GM21717 (cell line): ENCODE measurements at regions not wholly inside any gene's neighbourhood (a gene's known extent, or its start where the extent isn't known, plus 50 kb on each side); places are given as distances from the start of the nearest gene placed in this dataset.

Source experiments
- ATAC-seq: cut with Tn5 transposase; IDR thresholded peaks from one replicate; pipeline ENCODE4 v1.9.1; 2021; ENCODE audit warnings: mild to moderate bottlenecking, moderate library complexity; ENCODE audit not compliant: unreplicated experiment

DNA sequence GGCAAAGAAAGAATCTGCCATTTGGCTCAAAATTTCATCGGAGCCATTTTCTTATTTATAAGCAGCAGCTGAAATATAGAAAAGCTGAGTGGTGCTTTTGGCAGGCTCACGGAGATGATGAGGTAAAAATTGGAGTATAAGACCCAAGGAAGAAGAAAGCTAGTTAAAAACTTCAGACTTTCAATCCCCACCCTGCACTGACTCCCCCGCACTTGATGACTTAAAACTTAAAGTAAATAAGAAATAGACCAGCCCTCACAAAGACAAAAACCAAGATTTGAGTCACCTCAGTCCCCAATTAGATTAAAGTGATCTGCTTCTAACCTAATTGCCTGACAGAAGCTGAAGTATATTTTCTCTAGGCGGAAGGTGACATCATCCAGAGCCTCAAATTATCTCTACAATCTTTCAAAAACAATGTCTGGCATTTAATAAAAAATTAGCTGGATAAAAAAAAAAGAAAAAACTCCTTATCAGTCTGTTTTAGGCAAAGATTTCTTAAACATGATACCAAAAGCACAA lies 124.0 kb upstream of the PJA2 start:
- ATAC-seq = no peak

DNA sequence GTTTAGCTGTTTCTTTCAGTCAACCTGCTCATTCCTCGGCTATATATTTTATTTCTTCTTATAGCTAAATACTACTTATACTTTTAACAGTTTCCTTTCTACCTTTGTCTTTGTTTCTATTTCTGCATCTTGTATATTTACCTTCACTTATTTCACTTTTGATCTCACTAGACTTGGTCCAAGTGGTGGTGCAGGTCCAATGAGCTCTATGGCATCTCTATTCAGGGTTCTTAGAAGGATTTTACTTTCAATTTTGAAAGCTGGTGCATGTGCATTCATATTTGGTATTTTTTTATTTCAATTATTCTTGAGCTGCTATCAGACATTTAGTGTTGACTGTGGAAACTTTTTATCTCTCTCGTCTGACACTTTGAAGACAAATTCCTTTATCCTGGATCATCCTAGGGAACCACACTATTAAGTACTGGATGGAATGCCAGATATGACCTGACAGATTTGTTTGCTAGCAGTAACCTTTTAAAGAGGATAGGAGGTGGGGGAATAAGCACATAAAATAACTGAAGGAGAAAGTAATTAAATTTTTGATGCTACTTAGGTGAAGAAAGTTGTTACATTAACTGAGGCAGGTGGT lies 123.1 kb upstream of the PJA2 start:
- no peak for ATAC-seq

DNA sequence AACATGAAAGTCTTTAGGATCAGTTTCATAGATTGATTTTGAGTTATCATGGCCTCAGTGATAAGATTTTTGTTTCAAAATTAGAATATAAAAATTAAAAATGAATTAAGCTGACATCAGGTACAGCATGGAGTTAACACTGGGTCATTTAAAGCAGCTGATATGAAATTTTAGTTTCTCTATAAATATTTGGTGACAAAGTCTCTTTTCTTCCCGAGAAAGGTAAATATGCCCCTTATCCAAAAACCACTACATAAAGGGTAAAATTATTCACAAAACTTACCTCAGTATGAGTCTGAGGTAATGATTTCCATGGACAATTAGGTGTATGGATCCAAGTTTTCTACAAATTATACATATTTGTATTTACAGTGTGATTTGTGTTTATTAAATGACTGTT lies 121.5 kb upstream of the PJA2 start:
- no peak for ATAC-seq

DNA sequence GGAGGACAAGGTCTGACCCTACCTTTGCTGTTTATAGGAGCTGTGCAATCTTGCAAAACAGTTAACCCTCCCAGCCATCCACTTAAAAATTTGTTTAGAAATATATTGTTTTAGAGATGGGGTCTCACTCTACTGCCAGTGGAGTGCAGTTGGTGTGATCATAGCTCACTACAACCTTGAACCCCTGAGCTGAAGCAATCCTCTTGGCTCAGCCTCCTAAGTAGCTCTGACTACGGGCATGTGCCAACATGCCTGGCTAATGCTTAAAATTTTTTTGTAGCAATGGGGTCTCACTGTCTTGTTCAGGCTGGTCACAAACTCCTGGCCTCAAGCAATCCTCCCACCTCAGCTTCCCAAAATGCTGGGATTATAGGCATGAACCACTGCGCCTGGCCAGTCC lies 120.2 kb upstream of the PJA2 start:
- ATAC-seq = no peak

DNA sequence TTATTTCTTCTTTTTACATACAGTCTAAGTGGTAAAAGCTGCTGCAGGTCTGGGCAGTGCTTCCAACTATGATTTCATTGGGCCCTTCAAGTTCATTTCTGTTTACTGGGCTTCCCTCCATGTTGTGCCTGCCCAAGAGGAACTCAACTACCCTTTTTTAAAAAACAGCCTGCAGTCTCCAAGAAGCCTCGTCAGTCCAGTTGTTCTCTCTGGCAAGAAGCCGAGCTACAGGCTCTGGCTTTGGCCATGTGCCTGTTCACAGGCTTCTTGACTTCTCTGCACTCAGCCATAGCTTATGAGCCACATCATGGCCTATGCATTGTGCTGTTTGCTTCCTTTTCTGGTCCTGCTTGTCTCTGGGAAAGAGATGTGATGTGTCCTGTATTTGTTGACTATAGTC lies 119.7 kb upstream of the PJA2 start:
- no peak for ATAC-seq

DNA sequence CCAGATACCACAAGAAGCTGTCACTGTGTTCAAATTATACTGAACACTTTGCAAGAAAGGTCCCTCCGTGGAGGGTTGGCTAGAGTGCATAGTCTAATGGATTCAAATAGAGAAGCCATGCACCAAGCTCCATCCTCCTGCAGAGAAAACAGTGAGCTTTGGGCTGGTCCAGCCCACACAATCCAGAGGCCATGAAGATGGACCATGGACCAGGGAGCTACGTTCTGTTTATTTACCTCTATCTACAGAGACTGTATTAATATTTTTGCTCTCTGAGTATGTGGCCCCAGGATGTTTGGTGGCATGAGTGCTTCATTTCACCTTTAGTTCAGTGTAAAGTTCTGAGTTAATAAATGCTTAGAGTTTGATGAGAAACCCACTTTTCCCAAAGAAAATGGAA lies 114.8 kb upstream of the PJA2 start:
- no peak for ATAC-seq

DNA sequence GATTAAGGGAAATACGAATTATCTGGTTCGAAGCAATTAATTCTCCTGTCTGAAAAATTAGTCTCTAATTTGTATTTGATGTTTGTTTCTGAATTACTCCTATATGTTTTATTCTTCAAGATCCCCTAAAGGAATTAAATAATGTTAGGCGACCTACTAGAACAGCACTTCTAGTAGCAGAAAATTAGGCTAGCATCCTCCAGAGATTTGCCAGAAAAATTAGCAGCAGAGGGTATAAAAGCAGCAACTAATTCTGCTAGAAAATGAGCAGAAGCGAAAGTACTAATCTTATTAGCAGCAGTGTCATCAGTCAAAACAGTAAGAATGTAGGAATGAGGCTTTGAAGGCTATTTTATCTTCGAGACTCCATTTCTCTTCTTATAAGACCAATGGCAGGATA lies 114.3 kb upstream of the PJA2 start:
- no peak for ATAC-seq

DNA sequence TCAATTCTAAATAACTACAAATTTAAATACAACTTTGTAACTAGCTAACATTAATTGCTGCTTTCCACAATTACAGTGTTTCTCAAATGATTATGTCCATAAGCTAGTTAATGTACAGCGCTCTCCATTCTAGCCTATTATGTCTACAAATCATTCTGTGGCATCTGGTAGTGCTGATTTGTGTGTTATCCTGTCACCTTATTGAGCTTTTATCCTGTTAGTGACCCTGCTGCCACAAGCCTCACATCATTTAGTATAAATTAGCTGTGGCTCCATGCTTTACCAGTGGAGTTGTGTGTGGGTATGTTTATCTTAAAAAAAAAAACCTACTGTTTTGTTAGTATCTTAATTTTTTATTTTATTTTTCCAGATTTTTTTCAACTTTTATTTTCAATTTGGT lies 112.6 kb upstream of the PJA2 start:
- ATAC-seq = no peak

DNA sequence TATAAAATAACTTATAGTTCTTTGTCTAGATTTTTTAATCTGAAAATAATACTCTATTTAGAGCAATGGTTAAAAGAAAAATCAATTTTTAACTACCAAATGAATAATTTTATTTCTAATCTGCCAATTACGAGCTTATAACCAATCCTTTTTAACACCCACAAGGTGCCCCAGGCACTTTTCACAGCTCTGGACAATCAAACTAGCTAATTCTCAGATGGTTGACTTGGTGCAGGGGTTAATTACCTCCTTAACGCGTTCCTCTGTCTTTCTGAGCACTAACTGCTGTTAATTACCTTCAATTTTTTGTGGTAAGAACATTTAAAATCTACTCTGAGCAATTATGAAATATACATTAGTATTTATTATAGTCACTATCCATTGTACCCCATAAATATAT lies 109.6 kb upstream of the PJA2 start:
- ATAC-seq = no peak

DNA sequence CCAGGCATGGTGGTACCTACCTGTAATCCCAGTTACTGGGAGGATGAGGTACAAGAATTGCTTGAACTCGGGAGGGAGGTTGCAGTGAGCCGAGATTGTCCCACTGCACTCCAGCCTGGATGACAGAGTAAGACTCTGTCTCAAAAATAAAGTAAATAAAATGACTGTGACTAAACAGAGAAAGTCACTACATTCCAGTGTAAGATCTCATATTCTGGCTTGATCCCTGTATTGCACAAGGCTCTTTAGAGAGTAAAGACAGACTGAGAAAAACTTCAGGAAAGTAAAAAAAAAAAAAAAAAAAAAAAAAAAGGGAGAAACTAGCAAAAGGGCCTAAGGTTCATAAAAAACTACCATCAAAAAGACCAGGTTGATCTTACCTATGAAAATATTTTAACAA lies 106.6 kb upstream of the PJA2 start:
- no peak for ATAC-seq

DNA sequence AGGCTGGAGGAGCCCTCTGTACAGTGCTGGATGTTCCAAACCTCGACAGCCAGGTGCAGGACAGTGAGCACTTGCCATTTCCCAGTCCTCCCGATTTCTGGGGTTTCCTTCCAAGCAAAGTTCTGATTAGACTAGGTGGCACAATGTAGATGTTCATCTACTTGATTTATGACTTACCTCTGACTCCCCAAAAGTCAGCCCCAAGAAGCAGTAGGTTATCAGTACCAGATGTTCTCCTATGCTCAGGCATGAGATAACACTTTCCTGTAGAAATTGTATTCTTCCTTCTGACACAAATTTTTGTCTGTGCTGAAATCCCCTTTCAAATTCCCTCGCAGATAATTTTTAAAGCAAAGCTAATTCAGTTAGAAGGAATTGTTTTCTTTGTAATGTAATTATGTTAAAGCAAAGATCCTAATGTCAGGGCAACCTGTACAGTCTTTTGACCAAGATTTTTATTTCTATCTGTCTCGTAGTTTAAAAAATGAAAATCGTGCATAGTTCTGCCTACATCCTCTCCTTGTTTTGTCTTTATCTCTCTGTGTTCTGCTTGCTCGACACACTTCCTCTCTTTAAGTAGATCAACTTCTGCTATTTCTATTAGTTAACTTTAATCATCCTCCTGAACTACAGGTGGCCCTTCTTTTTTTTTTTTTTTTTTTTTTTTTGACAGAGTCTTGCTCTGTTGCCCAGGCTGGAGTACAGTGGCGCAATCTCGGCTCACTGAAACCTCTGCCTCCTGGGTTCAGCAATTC lies 102.4 kb upstream of the PJA2 start:
- no peak for ATAC-seq

DNA sequence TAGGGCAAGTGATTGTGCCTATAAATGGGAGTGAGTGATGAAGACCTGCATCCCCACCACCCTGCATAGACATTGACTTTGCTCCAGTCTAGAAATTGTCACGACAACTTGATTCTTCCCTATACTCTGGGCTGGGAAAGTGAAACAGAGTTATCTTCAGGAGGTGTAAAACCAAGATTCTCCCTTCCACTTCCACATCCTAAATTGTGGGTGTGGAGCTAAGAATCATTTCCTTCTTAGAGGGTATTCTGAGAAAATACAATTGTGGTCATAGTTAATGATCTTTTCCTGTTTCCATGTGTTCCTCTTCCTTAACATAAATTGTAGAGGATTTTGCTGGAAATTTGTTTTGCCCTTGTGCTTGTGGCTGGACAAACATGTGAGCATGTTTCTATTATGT lies 96.8 kb upstream of the PJA2 start:
- ATAC-seq = no peak

DNA sequence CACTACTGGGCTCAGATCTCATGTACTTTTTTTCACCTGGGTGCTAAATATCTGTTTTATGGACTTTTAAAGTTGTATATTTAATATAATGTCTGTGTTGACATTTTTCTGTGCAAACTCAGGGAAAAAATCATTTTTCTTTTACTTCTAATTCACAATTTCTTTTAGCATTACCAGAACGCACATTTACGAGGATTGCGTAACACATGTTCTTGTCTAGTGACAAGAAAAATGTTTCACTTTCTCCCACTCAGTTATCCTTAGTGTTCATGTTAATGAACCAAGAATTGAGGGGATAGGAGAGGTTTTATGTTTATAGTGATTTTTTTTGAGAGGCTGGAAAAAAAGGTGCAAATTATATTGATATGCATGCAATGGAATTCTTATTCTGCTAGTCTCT lies 86.3 kb upstream of the PJA2 start:
- ATAC-seq = no peak

DNA sequence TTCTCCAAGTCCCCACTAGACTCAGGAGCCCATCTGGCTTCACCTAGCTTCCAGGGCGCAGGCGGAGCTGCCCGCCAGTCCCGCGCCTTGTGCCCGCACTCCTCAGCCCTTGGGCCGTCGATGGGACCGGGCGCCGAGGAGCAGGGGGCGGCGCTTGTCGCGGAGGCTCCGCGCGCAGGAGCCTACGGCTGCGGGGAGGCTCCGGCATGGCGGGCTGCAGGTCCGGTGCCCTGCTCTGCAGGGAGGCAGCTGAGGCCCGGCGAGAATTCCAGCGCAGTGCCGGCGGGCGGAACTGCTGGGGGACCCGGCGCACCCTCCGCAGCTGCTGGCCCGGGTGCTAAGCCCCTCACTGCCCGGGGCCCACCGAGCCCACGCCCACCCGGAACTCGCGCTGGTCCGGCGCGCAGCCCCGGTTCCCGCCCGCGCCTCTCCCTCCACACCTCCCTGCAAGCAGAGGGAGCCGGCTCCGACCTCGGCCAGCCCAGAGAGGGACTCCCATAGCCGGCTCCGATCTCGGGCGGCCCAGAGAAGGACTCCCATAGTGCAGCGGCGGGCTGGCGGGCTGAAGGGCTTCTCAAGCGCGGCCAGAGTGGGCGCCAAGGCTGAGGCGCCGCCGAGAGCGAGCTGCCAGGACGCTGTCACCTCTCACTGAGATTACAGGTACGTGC lies 78.1 kb upstream of the PJA2 start:
- ATAC-seq = no peak

DNA sequence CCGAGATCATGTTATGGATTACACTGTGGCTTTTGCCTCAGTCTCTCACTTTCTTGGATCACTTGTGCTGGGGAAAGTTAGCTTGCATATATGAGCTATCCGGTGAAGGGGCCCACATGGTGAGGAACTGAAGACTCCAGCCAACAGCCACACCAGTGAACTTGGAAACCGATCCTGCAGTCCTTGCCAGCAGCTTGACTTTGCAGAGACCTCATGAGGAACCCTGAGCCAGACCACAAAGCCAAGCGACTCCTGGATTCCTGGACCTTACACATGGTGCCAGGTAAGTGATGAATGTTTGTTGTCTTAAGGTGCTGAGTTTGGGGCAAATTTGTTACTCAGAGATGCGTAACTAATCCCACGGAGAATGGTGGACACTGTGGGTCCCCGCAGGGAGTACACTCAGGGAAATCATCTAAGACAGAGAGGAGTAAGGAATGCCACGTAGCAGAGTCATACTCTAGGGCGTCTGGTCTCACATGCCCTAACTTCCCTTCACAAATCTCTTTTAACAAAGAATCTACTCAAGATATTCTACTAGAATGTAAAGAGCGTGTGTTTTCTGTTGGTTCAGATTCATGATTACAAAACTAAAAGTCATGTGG lies 76.5 kb upstream of the PJA2 start:
- ATAC-seq = no peak

DNA sequence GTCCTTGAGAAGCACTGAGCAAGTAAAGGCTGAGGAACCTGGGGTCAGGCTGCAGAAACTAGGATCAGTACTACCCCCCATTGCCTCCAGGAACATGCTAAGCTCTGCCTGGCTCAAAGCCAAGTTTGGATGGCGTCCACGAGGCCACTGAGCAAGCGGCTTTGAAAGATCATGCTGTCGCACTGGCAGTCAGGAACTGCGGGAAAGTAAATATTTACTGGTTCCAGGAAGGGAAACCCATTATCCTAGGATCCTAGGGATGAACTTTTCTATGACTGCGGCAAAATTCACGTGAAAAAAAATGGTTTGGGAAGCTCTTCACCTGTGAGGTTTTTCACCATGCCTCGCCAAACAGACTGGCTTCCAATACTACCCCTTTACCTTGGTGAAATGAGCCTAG lies 75.3 kb upstream of the PJA2 start:
- ATAC-seq = no peak

DNA sequence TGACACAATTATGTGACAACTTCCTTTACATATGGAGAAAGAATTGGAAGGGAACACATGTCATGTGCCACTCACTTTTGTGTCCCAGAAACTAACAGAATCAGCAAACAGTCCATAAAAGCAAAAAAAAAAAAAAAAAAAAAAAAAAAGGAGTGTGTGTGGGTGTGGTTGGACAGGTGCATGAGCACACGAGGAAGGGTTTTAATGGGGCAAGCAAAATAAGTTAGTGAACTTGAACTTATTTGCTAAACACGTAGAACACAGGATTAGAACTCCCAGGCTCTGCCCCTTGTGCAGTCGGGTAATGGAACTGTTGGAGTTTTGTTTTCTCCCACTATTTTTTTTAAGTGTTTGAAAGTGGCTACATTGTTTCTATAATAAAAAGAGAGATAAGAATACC lies 74.8 kb upstream of the PJA2 start:
- ATAC-seq = no peak

DNA sequence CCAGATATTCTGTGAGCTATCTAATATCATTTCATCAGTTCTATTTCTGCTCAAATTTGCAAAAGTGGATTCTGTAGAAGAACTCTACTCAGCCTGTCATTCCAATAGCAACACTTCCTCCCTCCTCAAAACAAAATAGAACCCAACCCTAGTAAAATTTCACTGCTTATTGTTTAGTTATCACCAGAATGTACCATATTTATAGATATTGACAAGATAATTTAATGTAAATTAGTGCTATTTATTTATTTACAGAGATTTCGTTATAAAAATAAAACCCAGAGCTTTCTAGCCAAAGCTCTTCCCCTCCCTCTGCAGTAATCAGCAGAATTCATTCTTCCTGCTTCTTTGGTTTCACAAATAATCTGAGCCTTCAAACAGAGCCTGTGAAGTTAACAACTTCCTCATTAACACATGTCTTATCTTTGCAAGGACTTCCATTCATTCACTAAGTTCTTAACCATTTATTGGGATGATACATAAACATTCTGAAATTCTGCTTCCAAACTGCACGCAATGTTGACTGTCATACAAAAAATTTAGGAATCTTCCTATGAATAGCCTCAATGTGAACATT lies 73.7 kb upstream of the PJA2 start:
- no peak for ATAC-seq

DNA sequence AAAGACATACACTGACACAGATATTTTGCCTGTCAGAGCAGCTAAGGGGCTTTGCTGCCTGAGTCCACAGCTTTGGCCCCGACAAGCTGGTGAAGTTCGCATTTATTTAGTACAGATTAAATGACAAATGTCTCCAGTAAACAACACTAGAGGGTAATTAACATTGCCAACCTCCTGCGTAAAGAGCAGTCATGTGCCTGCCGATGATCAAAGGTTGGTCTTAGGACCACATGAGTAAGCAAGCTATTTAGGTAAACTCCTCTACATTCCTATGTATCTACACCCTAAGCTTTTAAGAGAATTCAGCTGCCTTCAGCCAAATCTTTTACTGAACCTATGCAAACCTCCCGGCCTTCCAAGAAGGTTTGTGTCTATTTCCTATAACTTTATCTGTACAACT lies 73.0 kb upstream of the PJA2 start:
- no peak for ATAC-seq

DNA sequence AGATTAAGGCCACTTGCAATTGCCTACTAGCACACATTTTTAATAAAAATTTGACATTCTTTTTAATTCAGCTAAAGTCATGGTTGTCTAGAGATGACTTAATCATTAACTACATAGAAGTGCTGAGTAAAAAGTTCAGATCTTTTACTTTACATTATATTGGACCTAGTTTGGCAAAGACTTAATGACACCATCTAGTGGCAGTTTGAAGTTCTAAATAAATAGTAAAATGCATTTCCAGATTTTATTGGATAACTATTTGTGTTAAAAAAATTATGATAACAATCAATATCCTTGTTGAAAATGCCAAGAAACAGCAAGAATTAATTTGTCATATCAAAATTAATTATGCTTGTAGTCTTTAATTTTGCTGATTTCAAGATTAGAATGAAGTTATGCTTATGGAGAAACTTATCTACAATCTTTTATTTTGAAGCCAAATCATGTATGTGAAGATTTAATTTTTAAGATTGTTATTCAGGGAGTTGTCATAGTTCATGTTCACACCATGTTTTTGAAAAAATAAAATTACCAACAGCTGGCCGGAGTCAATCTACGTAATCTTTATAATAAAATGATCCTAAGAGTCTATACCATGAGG lies 69.6 kb upstream of the PJA2 start:
- ATAC-seq = no peak

DNA sequence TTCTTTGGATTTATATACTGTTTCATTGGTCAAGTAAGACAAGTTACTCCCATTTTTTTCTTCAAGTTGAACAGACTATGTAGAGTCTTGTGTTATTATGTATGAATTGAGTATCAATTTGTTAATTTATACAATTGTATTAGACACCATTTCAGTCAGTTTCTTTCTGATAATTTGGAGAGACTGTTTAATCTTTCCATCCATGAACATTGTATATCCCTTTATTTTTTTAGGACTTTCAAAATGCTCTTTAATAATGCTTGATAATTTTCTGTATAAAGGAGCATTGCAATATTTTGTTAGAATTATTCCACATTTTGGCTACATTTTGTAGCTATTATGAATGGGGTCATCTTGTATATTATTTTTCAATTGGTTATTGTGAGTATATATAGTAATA lies 69.1 kb upstream of the PJA2 start:
- no peak for ATAC-seq
